Vagina (tissue), 2 donors: ENCODE measurements at regions not wholly inside any gene's neighbourhood (a gene's known extent, or its start where the extent isn't known, plus 50 kb on each side); places are given as distances from the start of the nearest gene placed in this dataset.

ENCODE experiments used
- DNase-seq, 2 donors: peaks; one replicate each; pipeline ENCODE4 v3.0.0-alpha.2; 2017; ENCODE audit errors: extremely low spot score in 2 of 2
- H3K27ac ChIP-seq: fragments of 200-600 bp; sonication (generic); one replicate; pipeline ENCODE4 v1.5.1; 2019
- H3K27me3 ChIP-seq: fragments of 200-600 bp; sonication (generic); one replicate; pipeline ENCODE4 v1.5.1; 2019
- H3K36me3 ChIP-seq, 2 donors: fragments of 200-600 bp; sonication (generic); one replicate each; pipeline ENCODE4 v1.5.1; 2017 to 2019
- H3K4me1 ChIP-seq: fragments of 200-600 bp; sonication (generic); one replicate; pipeline ENCODE4 v1.5.1; 2019
- H3K4me3 ChIP-seq, 2 donors: fragments of 200-600 bp; sonication (generic); 1 replicate in 1 of 2; 2 replicates in 1 of 2; pipeline ENCODE4 v1.5.1; 2016 to 2019
- H3K9me3 ChIP-seq: fragments of 200-600 bp; sonication (generic); one replicate; pipeline ENCODE4 v1.5.1; 2019
- CTCF ChIP-seq, 3 experiments: fragments of 450-650 bp in 2 of 3; fragments of 200-600 bp in 1 of 3; sonication (generic) in 1 of 3; IDR thresholded peaks; one replicate each; pipeline ENCODE4 v1.5.1; 2017 to 2019; ENCODE audit warnings: antibody characterized with exemption in 3 of 3, mild to moderate bottlenecking in 2 of 3, moderate library complexity in 2 of 3
- POLR2A ChIP-seq, 2 donors: fragments of 450-650 bp; IDR thresholded peaks; one replicate each; pipeline ENCODE4 v1.6.1; 2017; ENCODE audit warnings: antibody characterized with exemption in 2 of 2, mild to moderate bottlenecking in 2 of 2, moderate library complexity in 2 of 2
- POLR2AphosphoS5 ChIP-seq, 2 donors: sonication (generic); formaldehyde crosslinking; IDR thresholded peaks; one replicate each; pipeline ENCODE4 v1.9.0; 2017; ENCODE audit warnings: antibody characterized with exemption in 2 of 2, mild to moderate bottlenecking in 2 of 2, low read depth in 1 of 2; ENCODE audit not compliant: insufficient read depth in 1 of 2
- intact Hi-C: fragments of 100-400 bp; cut with DNase I; formaldehyde crosslinking; loops from one replicate; pipeline ENCODE4 v1.15.1; 2023

- Histone ChIP-seq H3K27me3 (no peaks in the 10 kb centered on the region), H3K27ac (no peak overlapping the region), H3K4me3 (no peak overlapping the region), H3K4me1 (no peaks in the 10 kb centered on the region), H3K36me3 (no peaks in the 10 kb centered on the region), H3K9me3 (no peaks in the 10 kb centered on the region)
- intact Hi-C loops: no loop called here
- DNase-seq: no peak
- TF ChIP-seq POLR2AphosphoS5 (IDR thresholded peaks at IDR 0.05; ENCODE audit: insufficient read depth in 1 of 2, low read depth in 1 of 2) (no peak), POLR2A (IDR thresholded peaks at IDR 0.05) (no peak), CTCF (IDR thresholded peaks at IDR 0.05) (no peak)
Measured at GRCh38 chr5:82889088-82889487, 188.1 kb downstream of the TMEM167A start.

GRCh38 chr5:82886911-82887310, 190.3 kb downstream of the TMEM167A start:
- no peaks in the 10 kb centered on the region for H3K27me3 ChIP-seq
- no peaks in the 10 kb centered on the region for H3K4me1 ChIP-seq
- no peak overlapping the region for H3K27ac ChIP-seq
- no peaks in the 10 kb centered on the region for H3K9me3 ChIP-seq
- no peak for DNase-seq
- TF ChIP-seq POLR2A (IDR thresholded peaks at IDR 0.05): no peak
- TF ChIP-seq POLR2AphosphoS5 (IDR thresholded peaks at IDR 0.05; ENCODE audit: insufficient read depth in 1 of 2, low read depth in 1 of 2): no peak
- no peak for TF ChIP-seq CTCF (IDR thresholded peaks at IDR 0.05)
- no peak overlapping the region for H3K4me3 ChIP-seq
- intact Hi-C loops: no loop called here
- no peaks in the 10 kb centered on the region for H3K36me3 ChIP-seq

GRCh38 chr5:82885627-82886389, 191.4 kb downstream of the TMEM167A start:
- intact Hi-C loops: no loop called here
- no peaks in the 10 kb centered on the region for H3K27me3 ChIP-seq
- no peak overlapping the region for H3K4me3 ChIP-seq
- no peak for DNase-seq
- no peaks in the 10 kb centered on the region for H3K4me1 ChIP-seq
- H3K27ac ChIP-seq: no peak overlapping the region
- no peaks in the 10 kb centered on the region for H3K36me3 ChIP-seq
- no peak for TF ChIP-seq CTCF (IDR thresholded peaks at IDR 0.05)
- TF ChIP-seq POLR2AphosphoS5 (IDR thresholded peaks at IDR 0.05; ENCODE audit: insufficient read depth in 1 of 2, low read depth in 1 of 2): no peak
- TF ChIP-seq POLR2A (IDR thresholded peaks at IDR 0.05): no peak
- H3K9me3 ChIP-seq: no peaks in the 10 kb centered on the region

GRCh38 chr5:82884821-82885471, 192.2 kb downstream of the TMEM167A start:
- no peaks in the 10 kb centered on the region for H3K9me3 ChIP-seq
- no peak overlapping the region for H3K27ac ChIP-seq
- H3K4me3 ChIP-seq: no peak overlapping the region
- H3K27me3 ChIP-seq: no peaks in the 10 kb centered on the region
- no peaks in the 10 kb centered on the region for H3K4me1 ChIP-seq
- H3K36me3 ChIP-seq: no peaks in the 10 kb centered on the region
- no peak for DNase-seq
- TF ChIP-seq POLR2AphosphoS5 (IDR thresholded peaks at IDR 0.05; ENCODE audit: insufficient read depth in 1 of 2, low read depth in 1 of 2): no peak
- TF ChIP-seq CTCF (IDR thresholded peaks at IDR 0.05): no peak
- TF ChIP-seq POLR2A (IDR thresholded peaks at IDR 0.05): no peak
- intact Hi-C loops: no loop called here

GRCh38 chr5:82882316-82882715, 194.9 kb downstream of the TMEM167A start:
- peaks cover 7% of the 10 kb centered on the region for H3K9me3 ChIP-seq
- H3K4me1 ChIP-seq: no peaks in the 10 kb centered on the region
- H3K36me3 ChIP-seq: no peaks in the 10 kb centered on the region
- DNase-seq: no peak
- TF ChIP-seq POLR2AphosphoS5 (IDR thresholded peaks at IDR 0.05; ENCODE audit: insufficient read depth in 1 of 2, low read depth in 1 of 2) (no peak), POLR2A (IDR thresholded peaks at IDR 0.05) (no peak), CTCF (IDR thresholded peaks at IDR 0.05) (no peak)
- no peak overlapping the region for H3K4me3 ChIP-seq
- intact Hi-C loops: no loop called here
- H3K27ac ChIP-seq: no peak overlapping the region
- H3K27me3 ChIP-seq: no peaks in the 10 kb centered on the region
